Thyroid gland (tissue), 4 donors: ENCODE measurements at regions not wholly inside any gene's neighbourhood (a gene's known extent, or its start where the extent isn't known, plus 50 kb on each side); places are given as distances from the start of the nearest gene placed in this dataset.

Source experiments
- POLR2A ChIP-seq, 2 donors: fragments of 450-650 bp; IDR thresholded peaks; one replicate each; pipeline ENCODE4 v1.6.1; 2017; ENCODE audit warnings: antibody characterized with exemption in 2 of 2, mild to moderate bottlenecking in 2 of 2, moderate library complexity in 1 of 2
- TF ChIP-seq, protein P1 (sequence below), 6 experiments: fragments of 200-600 bp in 3 of 6; fragments of 450-650 bp in 3 of 6; sonication (generic) in 3 of 6; IDR thresholded peaks; one replicate each; pipeline ENCODE4 v1.5.1; 2016 to 2019; ENCODE audit warnings: antibody characterized with exemption in 6 of 6, mild to moderate bottlenecking in 2 of 6, inconsistent platforms in 1 of 6, moderate library complexity in 1 of 6

GRCh38 chr19:5253406-5254110 lies 87.1 kb downstream of the PTPRS start:
- TF ChIP-seq, protein P1, sequence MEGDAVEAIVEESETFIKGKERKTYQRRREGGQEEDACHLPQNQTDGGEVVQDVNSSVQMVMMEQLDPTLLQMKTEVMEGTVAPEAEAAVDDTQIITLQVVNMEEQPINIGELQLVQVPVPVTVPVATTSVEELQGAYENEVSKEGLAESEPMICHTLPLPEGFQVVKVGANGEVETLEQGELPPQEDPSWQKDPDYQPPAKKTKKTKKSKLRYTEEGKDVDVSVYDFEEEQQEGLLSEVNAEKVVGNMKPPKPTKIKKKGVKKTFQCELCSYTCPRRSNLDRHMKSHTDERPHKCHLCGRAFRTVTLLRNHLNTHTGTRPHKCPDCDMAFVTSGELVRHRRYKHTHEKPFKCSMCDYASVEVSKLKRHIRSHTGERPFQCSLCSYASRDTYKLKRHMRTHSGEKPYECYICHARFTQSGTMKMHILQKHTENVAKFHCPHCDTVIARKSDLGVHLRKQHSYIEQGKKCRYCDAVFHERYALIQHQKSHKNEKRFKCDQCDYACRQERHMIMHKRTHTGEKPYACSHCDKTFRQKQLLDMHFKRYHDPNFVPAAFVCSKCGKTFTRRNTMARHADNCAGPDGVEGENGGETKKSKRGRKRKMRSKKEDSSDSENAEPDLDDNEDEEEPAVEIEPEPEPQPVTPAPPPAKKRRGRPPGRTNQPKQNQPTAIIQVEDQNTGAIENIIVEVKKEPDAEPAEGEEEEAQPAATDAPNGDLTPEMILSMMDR (IDR thresholded peaks at IDR 0.05), result no peak
- no peak for TF ChIP-seq POLR2A (IDR thresholded peaks at IDR 0.05)
